ENCODE measurements at regions not wholly inside any gene's neighbourhood (a gene's known extent, or its start where the extent isn't known, plus 50 kb on each side); places are given as distances from the start of the nearest gene placed in this dataset.

GRCh38 chr14:80446356-80446755 lies 235.1 kb upstream of the DIO2 start:
- peak; percentile 18 for DNase-seq (ENCODE audit: low read depth)
- no peak overlapping the region for H3K4me3 ChIP-seq (ENCODE audit: low read length)
- no peak for TF ChIP-seq CTCF (conservative IDR thresholded peaks at IDR 0.05; ENCODE audit: low read length)

GRCh38 chr14:80445605-80446004 lies 234.3 kb upstream of the DIO2 start:
- no peak overlapping the region for H3K4me3 ChIP-seq (ENCODE audit: low read length)
- no peak for TF ChIP-seq CTCF (conservative IDR thresholded peaks at IDR 0.05; ENCODE audit: low read length)
- no peak for DNase-seq (ENCODE audit: low read depth)

- no peak for TF ChIP-seq CTCF (conservative IDR thresholded peaks at IDR 0.05; ENCODE audit: low read length)
- no peak for DNase-seq (ENCODE audit: low read depth)
- H3K4me3 ChIP-seq (ENCODE audit: low read length) = no peak overlapping the region
These were observed 223.4 kb upstream of the DIO2 start for GRCh38 chr14:80434574-80435321.

GRCh38 chr14:80433811-80434210 lies 222.5 kb upstream of the DIO2 start:
- DNase-seq (ENCODE audit: low read depth) = no peak
- no peak overlapping the region for H3K4me3 ChIP-seq (ENCODE audit: low read length)
- no peak for TF ChIP-seq CTCF (conservative IDR thresholded peaks at IDR 0.05; ENCODE audit: low read length)

GRCh38 chr14:80428671-80429070 lies 217.4 kb upstream of the DIO2 start:
- no peak for DNase-seq (ENCODE audit: low read depth)
- TF ChIP-seq CTCF (conservative IDR thresholded peaks at IDR 0.05; ENCODE audit: low read length) = no peak
- no peak overlapping the region for H3K4me3 ChIP-seq (ENCODE audit: low read length)

GRCh38 chr14:80428171-80428570 lies 216.9 kb upstream of the DIO2 start:
- H3K4me3 ChIP-seq (ENCODE audit: low read length) = no peak overlapping the region
- TF ChIP-seq CTCF (conservative IDR thresholded peaks at IDR 0.05; ENCODE audit: low read length) = no peak
- peak; percentile 76 for DNase-seq (ENCODE audit: low read depth)

GRCh38 chr14:80427101-80427500 lies 215.8 kb upstream of the DIO2 start:
- TF ChIP-seq CTCF (conservative IDR thresholded peaks at IDR 0.05; ENCODE audit: low read length) = no peak
- peak; percentile 8 for DNase-seq (ENCODE audit: low read depth)
- no peak overlapping the region for H3K4me3 ChIP-seq (ENCODE audit: low read length)
